ENCODE measurements at regions not wholly inside any gene's neighbourhood (a gene's known extent, or its start where the extent isn't known, plus 50 kb on each side); places are given as distances from the start of the nearest gene placed in this dataset.

DNA sequence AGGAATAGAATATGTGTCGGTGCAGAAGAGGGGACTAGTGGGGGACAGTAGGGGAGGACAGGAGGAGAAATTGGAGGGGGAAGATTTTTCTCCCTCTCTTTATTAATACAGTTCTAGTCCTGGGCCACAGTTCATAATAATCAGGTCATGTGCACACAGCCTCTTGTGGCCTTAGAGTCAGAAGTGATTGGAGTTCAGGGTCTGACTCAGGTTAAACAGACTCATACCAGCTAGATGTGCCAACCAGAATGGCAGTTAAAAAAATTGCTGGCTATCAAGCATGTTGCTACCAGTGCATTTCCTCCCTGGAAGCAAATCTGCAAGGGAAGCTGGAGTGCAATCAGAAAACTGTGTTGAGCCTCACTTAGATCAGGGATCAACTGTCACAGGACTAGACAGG is 132.7 kb upstream of the MAP1B start:
- TF ChIP-seq, protein P1, sequence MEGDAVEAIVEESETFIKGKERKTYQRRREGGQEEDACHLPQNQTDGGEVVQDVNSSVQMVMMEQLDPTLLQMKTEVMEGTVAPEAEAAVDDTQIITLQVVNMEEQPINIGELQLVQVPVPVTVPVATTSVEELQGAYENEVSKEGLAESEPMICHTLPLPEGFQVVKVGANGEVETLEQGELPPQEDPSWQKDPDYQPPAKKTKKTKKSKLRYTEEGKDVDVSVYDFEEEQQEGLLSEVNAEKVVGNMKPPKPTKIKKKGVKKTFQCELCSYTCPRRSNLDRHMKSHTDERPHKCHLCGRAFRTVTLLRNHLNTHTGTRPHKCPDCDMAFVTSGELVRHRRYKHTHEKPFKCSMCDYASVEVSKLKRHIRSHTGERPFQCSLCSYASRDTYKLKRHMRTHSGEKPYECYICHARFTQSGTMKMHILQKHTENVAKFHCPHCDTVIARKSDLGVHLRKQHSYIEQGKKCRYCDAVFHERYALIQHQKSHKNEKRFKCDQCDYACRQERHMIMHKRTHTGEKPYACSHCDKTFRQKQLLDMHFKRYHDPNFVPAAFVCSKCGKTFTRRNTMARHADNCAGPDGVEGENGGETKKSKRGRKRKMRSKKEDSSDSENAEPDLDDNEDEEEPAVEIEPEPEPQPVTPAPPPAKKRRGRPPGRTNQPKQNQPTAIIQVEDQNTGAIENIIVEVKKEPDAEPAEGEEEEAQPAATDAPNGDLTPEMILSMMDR (IDR thresholded peaks at IDR 0.05; ENCODE audit: extremely low read depth, missing control alignments), result no peak
- no peak for DNase-seq (ENCODE audit: low spot score)

DNA sequence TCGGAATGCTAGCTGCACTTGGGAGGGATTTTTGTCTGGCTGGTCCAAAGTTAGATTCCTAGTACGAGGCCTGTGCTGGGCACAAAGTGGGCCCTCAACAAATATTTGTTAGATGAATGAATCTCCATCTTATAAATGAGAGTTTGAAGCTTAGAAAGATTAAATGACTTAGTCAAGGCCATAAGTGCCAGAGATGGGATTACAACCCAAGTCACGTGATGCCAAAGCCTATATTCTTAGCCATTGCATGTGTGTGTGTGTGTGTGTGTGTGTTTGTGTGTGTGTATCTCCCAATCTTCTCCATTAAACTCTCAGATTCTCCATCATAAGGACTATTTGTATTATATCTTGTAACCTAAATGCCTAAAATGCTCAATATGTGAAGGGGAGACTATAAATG is 130.8 kb upstream of the MAP1B start:
- TF ChIP-seq, protein P1 (IDR thresholded peaks at IDR 0.05; ENCODE audit: extremely low read depth, missing control alignments), result no peak
- no peak for DNase-seq (ENCODE audit: low spot score)

DNA sequence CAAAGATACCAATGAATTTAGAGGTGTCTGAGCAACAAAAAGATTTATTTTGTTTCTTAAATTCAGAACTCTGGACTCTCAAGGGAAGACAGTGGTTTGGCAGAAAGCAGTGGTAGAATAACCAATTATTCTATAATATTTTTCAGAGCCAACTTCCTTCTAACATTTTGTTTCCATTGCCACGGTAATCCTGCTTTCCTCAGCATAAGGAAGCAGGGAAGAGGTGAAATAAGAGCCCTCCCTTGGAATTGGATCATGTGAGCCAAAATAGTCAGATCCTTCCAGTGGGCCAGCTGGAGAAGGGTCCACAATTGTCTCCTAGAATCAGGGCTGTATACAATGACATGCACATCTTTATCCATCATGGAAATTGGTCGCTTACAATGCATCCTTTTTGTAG is 130.0 kb upstream of the MAP1B start:
- no peak for DNase-seq (ENCODE audit: low spot score)
- TF ChIP-seq, protein P1 (IDR thresholded peaks at IDR 0.05; ENCODE audit: extremely low read depth, missing control alignments), result no peak

DNA sequence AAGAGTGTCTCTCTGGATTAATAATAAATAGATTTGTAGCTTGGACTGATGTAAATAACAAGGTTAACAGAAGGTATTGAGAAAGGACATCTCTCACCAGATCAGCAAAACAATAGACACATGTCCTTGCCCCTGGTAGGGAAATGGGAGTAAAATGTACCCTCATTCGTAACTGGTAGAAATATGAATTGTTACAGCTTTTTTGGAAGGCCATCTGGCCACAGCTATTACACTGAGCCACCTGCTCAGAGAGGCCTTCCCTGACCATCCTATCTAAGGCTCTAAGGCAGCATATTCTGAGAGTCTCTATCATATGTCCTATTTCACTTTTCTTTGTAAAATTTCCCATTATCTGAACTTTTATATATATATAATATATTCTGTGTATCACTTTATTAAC is 129.1 kb upstream of the MAP1B start:
- no peak for DNase-seq (ENCODE audit: low spot score)
- TF ChIP-seq, protein P1 (IDR thresholded peaks at IDR 0.05; ENCODE audit: extremely low read depth, missing control alignments), result no peak

DNA sequence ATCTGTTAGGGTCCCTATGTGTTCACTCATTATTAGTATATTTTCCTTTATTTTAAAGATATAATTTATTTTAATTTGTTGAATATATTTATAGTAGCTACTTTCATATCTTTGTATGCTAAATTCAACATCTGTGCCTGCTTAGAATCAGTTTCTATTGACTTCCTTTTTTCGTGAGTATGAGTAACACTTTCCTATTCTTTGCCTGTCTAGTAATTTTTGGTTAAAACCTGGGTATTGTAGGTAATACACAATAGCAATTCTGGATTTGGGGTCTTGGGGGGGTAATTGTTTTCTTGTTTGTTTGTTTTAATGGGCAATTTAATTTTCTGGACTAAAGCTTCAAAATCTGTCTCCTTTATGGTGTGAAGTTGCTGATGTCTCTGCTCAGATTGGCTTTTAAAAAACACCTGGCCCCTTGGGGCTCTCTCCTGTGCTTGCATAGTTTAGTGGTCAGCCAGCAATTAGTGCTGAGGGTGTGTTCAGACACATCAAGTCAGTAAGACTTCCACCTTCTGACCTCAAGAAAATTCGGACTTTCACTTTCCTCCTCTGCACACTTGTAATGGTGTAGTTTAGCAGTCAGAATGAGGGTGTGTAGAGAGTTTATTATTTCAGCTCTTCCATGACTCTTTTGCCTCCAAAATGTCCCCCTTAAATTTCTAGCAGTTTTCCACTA is 124.4 kb upstream of the MAP1B start:
- TF ChIP-seq, protein P1 (IDR thresholded peaks at IDR 0.05; ENCODE audit: extremely low read depth, missing control alignments), result no peak

DNA sequence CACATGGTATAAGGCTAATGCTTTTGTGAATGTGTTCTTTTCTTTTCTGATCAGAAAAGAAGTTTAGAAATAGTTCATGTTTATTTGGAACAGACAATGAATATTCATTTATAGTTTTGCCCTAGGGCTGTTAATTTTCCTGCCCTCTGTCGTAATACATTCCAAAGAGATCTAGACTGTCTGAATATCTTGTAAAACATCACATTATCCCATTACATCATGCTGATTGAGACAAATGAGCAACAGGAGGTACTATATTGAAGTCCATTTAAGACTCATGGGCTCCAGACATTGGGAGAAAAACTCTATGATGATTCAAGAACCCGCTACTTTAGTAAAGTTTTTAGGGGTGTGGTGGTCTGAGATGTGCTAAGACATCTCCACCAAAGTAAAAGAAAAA is 121.2 kb upstream of the MAP1B start:
- DNase-seq (ENCODE audit: low spot score), result no peak
- TF ChIP-seq, protein P1 (IDR thresholded peaks at IDR 0.05; ENCODE audit: extremely low read depth, missing control alignments), result no peak

More for the DNA sequence above, 124.4 kb upstream of the MAP1B start:
- DNase-seq (ENCODE audit: low spot score), result no peak

DNA sequence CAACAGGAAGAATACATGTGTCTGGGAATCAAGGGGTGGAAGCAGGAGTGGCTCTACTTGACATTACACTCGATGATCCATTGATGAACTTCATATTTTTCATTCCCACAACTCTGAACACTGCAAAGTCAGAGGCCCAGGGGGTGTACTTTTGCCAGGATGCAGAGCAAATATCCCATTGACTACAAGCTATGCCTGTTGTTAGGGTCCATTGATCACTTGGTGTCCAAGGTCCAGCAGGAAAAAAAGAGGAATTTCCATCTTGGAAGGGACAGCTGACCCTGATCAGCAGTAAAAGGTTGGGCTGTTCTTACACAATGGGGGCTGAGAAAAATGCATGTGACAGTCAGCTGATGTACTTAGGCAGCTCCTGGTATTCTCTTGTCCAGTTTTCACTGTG is 118.5 kb upstream of the MAP1B start:
- DNase-seq (ENCODE audit: low spot score), result no peak
- TF ChIP-seq, protein P1 (IDR thresholded peaks at IDR 0.05; ENCODE audit: extremely low read depth, missing control alignments), result no peak

All from GM20000 (cell line).